ENCODE measurements at regions not wholly inside any gene's neighbourhood (a gene's known extent, or its start where the extent isn't known, plus 50 kb on each side); places are given as distances from the start of the nearest gene placed in this dataset.
A peak's percentile ranks its signal among the peaks of the same experiment; 100 is the strongest.

DNA sequence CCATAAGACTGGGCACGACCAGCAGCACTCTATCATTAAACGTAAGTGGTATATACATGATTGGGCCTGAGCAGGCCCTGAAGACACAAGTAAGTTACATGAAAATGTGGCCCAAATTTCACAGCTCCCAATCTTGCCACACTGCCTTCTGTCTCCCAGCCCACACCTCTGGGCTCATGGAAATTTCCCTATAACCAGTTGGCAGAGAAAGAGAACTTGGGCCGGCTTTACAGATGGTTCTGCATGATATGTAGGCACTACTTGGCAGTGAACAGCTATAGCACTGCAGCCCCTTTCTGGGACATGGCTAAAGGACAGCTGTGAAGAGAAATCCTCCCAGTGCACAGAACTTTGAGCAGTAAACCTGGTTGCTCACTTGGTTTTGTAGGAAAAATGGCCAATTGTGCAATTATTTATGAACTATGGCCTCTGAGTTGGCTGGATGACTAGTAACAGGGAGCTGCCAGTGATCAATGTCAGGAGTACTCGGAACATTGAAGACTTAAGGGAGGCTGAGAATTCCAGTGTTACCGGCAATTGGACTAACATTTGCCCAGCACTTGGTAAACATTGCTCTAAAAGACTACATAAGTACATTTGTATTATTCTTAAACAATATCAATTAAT lies 1006.6 kb upstream of the LRRN3 start:
- no peak for DNase-seq

DNA sequence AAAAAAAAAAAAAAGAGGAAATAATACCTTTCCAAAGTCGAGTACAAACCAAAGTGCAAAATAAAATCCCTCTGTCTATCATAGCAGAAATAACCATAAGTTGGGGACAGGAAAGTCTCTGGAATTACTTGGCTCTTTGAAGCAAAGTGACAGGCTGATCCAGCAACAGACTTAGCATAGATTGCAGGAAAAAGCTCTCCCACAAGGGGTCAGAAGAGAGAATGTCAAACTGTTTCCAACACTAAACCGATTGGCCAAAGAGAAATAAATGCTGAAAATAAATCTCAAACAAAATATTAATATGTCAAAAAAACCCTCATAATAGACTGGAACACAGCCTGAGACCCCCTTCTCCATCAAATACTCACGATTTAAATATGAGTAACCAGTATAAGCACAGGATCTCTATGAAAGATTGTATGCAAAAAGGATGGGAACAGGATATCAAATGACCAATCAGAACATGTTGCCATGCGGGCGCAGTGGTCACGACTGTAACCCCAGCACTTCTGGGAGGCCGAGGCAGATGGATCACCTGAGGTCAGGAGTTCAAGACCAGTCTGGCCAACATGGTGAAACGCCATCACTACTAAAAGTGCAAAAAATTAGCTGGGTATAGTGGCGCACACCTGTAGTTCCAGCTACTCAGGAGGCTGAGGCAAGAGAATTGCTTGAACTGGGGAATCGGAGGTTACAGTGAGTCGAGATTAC lies 1000.7 kb upstream of the LRRN3 start:
- DNase-seq, result no peak

GRCh38 chr7:110095372-110096052 lies 995.4 kb upstream of the LRRN3 start:
- no peak for DNase-seq

- no peak for DNase-seq
Measured at GRCh38 chr7:110104243-110104642, 986.7 kb upstream of the LRRN3 start.

DNA sequence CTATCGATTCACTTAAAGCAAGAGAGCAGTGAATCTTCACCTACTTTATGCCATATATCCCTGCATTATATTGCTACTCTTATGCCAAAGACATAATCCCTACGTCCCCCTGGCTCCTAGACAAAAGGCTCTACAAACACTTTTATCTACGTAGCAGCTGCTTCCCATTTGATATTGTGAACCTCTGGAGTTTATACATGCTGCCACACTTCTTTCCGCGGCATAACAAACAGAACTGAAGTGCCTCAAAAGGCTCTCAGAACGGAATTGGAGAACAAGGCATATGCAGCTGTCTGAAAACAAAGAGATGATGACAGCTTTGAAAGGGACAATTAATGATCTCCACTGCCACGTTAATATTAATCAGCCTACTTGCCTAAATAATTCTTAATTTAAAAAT lies 985.6 kb upstream of the LRRN3 start:
- peak; percentile 97 for DNase-seq

DNA sequence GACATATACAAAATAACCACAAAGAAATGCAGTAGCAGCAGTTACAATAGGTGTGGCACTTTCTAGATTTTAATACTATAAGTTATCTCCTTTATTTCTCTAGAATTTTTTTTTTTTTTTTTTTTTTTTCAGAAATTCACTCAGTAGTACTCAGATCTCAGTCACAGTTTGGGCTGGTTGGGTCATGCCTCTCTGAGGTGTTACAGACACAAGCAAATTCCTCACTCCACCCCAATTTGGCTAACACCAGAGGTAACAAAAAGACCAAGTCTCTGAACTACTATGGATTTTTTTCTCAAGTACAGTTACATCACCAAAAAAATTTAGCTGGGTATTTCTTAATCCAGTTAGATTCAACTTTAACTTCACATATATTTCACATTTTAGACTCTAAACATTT lies 985.1 kb upstream of the LRRN3 start:
- DNase-seq, result no peak

DNA sequence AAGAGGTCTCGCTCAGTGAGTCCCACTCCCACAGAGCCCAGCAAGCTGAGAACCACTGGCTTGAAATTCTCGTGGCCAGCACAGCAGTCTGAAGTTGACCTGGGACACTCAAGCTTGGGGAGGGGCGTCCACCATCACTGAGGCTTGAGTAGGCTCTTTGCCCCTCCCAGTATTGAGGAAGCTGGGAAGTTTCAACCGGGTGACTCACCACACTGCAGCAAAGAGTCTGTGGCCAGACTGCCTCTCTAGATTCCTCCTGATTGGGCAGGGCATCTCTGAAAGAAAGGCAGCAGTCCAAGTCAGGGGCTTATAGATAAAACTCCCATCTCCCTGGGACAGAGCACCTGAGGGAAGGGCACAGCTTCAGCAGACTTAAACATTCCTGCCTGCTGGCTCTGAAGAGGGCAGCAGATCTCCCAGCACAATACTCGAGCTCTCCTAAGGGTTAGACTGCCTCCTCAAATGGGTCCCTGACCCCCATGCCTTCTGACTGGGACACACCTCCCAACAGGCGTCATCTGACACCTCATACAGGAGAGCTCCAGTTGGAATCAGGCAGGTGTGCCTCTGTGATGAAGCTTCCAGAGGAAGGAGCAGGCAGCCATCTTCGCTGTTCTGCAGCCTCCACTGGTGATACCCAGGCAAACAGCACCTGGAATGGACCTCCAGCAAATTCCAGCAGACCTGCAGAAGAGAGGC lies 970.9 kb upstream of the LRRN3 start:
- DNase-seq, result no peak

DNA sequence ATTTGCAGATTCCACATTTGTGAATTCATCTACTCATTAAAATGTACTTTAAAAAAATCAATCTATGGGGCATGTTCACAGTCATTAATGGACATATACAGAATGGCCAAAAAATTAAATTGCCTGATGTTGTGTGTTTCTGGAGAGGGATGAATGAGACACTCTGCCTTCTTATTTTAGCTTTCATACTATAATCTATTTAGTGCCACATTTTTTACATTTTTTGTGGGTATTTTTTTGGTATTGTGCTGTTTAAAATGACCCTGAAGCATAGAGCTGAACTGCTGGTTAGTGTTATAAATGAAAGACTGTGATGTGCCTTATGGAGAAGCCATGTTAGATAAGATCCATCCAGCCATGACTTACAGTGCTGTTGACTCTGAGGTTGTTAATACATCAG lies 961.8 kb upstream of the LRRN3 start:
- DNase-seq, result no peak

- no peak for DNase-seq
Measured at GRCh38 chr7:110130669-110131068, 960.3 kb upstream of the LRRN3 start.

- no peak for DNase-seq
Measured at GRCh38 chr7:110131344-110131743, 959.6 kb upstream of the LRRN3 start.

DNA sequence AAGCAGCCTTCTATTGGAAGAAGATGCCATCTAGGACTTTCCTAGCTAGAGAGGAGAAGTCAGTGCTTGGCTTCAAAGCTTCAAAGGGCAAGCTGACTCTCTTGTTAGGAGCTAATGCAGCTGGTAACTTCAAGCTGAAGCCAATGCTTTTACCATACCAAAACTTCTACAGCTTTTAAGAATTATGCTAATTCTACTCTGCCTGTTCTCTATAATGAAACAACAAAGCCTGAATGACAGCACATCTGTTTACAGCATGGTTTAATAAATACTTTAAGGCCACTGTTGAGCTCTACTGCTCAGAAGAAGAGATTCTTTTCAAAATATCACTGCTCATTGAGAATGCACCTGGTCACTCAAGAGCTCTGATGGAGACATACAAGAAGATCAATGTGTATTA lies 951.9 kb upstream of the LRRN3 start:
- DNase-seq, result no peak

DNA sequence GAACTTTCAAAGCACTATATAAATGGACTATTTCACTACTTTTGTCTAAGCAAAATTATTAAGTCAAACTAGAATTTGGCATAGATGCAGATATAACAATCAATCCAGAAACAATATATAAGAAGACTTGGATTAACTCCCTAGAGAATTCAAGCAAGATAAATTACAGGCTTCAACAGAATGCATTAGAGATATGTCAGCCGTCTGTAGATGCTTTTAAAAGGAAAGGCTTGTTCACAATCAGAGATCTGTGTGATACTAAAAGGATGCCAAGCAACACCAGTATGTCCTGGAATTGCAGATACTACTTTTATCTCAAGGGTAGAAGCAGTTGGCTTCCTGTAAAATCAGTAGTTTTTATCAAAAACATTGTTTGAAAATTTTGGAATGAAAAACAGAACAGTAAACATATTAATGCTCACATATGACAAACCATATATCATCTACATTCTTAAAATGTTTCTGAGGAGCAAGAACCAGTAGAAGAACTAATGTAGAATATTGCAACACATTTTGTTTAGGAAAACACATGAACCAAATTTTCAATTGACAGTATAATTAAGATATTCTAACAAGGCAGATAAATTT lies 947.9 kb upstream of the LRRN3 start:
- DNase-seq, result no peak

- no peak for DNase-seq
Measured at GRCh38 chr7:110144599-110144998, 946.3 kb upstream of the LRRN3 start.

GRCh38 chr7:110148054-110148453 lies 942.9 kb upstream of the LRRN3 start:
- no peak for DNase-seq

DNA sequence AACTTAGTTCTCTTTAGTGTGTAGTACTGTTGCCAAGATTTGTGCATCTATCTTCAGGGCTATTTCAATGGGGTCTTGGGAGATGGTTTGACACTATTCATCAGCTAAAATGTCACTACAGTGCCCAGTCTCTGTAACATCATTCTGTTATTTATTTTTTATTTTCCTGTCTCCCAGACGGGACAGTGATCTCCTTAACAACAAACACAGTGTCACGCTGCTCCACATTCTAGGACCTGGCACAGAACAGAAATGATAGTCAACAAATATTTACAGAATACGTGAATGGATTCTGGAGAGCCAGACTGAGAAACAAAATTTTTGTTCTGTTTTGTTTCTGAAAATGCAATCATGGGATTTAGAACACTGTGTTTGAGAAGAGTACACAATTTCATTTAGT lies 937.7 kb upstream of the LRRN3 start:
- DNase-seq, result no peak

DNA sequence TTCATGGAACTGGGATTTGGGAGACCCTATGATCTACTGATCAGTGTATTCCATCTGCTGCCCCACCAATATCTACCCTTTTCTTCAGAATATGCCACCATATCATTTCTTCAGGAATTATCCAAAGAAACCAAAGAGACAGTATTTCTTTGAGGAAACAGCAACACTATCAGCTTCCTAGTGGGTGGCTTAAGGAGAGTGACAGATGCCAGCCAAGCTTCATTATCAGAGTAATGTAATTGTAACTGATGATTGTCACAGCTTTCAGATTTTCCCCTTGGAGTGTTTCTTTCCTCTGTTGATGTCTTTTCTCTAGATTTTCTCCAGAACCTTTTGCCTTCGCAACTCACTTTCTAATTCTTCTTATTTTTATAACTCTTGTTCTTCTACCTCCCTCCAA lies 934.4 kb upstream of the LRRN3 start:
- no peak for DNase-seq

GRCh38 chr7:110157631-110158362 lies 933.1 kb upstream of the LRRN3 start:
- no peak for DNase-seq

- no peak for DNase-seq
Measured at GRCh38 chr7:110168010-110168409, 922.9 kb upstream of the LRRN3 start.

- DNase-seq, result no peak
Measured at GRCh38 chr7:110170841-110171240, 920.1 kb upstream of the LRRN3 start.

GRCh38 chr7:110177463-110177862 lies 913.5 kb upstream of the LRRN3 start:
- DNase-seq, result no peak

DNA sequence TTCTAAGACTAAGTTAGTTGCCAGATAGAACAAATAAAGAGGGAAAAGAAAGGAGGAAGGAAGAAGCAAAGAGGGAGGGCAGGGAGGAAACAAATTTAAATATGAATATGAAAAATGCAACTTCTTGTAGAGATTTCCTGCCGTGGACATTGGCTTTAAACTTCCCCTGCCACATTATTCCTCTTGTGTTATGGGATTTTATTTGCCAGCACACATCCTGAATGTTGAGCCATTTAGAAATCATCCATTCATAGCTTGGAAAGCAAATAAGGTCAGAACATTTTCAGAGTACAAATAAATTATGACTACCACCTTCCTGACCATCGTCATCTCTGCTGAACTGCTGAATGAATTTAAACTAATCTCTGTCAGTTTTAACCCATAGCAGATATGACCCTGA lies 911.9 kb upstream of the LRRN3 start:
- no peak for DNase-seq

DNA sequence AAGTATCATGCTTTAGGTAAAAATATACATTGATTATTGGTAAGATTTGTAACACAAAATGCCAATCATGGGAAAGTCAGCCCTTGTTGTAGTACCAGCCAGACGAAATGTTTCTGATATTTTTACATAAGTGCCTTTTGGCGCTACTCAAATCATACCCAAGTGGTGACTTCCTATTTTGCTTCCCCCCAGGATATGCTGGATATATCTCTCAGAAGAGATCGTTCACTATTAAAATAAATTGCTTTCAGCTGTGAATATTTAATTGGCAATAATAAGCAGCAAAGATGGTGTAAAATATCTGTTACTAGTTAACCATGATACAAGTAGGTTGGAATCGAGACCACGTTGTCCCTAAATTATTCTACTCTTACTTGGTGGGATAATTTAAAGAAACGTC lies 909.2 kb upstream of the LRRN3 start:
- no peak for DNase-seq

GRCh38 chr7:110186334-110186733 lies 904.6 kb upstream of the LRRN3 start:
- DNase-seq, result no peak
